ENCODE measurements at regions not wholly inside any gene's neighbourhood (a gene's known extent, or its start where the extent isn't known, plus 50 kb on each side); places are given as distances from the start of the nearest gene placed in this dataset.
"Not testable (repeated sequence)": the region's sequence is repeated elsewhere in the genome, so short reads cannot be mapped to it uniquely, and the experiment has no call there.

DNA sequence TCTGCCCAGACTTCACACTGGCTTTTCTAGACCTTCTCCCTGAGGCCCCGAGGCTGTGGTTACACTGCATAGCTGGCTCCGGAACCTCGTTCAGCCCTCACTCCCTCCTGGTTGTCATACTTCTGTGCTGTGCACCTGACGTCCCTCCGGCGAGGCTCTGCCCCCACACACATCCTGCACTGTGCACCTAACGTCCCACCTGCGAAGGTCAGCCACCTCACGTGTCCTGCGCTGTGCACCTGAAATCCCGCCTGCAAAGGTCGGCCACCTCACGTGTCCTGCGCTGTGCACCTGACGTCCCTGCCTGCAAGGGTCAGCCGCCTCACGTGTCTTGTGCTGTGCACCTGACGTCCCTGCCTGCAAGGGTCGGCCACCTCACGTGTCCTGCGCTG, 111.0 kb upstream of the FRMD1 start:
- Mint-ChIP-seq H3K4me1 (no peaks in the 10 kb centered on the region), H3K36me3 (no peaks in the 10 kb centered on the region), H3K9me3 (peaks cover 0 to 7% (median 3%) of the 10 kb centered on the region in 7 donors), H3K27me3 (peaks cover 0 to 12% (median 0%) of the 10 kb centered on the region in 3 donors), H3K27ac (no peak overlapping the region), H3K4me3 (no peak overlapping the region)
- no peak for DNase-seq
- ATAC-seq (ENCODE audit: low read depth in 2 of 2) = no peak

DNA sequence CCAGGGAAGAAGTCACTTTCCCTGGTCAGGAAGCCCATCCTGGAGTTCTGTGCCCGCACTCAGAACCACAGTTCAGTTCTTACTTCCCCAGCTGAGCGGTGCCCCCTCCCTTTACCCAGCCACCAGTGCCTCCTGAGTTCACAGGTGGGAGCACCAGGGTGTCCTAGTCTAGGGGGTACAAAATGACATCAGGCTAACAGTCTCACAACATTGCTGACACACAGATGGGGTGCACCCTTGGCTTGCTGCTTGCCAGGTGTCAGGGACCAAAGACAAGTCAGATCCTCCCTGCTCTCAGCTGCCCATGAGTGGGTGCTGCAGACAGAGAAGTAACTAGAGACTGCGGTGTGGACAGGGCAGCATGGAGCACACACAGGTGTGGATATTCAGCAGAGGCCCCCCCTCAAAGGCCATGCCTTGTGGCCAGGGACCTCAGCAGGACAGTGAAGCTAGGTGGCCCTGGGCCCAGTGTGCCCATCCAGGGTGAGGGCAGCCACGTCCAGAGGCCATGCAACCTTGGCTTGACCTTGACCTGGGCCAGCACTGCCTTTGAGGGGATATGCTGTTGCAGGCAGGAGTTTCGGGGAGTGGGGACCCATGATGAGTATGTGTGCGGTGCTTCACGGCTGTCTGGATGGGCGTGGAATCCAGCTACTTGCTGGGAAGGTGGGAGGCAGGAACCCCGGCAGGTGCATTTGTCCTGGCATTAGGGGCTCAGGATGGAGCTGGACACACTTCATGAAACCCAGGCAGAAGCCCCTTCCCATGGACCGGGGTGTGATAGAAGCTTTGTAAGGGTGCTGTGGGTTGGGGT, 110.4 kb upstream of the FRMD1 start:
- H3K9me3 Mint-ChIP-seq = peaks cover 0 to 7% (median 2%) of the 10 kb centered on the region in 7 donors
- H3K27me3 Mint-ChIP-seq = peaks cover 0 to 12% (median 0%) of the 10 kb centered on the region in 3 donors
- DNase-seq = no peak
- no peaks in the 10 kb centered on the region for H3K4me1 Mint-ChIP-seq
- H3K27ac Mint-ChIP-seq = no peak overlapping the region
- H3K4me3 Mint-ChIP-seq = no peak overlapping the region
- no peak for ATAC-seq (ENCODE audit: low read depth in 2 of 2)
- H3K36me3 Mint-ChIP-seq = no peaks in the 10 kb centered on the region

DNA sequence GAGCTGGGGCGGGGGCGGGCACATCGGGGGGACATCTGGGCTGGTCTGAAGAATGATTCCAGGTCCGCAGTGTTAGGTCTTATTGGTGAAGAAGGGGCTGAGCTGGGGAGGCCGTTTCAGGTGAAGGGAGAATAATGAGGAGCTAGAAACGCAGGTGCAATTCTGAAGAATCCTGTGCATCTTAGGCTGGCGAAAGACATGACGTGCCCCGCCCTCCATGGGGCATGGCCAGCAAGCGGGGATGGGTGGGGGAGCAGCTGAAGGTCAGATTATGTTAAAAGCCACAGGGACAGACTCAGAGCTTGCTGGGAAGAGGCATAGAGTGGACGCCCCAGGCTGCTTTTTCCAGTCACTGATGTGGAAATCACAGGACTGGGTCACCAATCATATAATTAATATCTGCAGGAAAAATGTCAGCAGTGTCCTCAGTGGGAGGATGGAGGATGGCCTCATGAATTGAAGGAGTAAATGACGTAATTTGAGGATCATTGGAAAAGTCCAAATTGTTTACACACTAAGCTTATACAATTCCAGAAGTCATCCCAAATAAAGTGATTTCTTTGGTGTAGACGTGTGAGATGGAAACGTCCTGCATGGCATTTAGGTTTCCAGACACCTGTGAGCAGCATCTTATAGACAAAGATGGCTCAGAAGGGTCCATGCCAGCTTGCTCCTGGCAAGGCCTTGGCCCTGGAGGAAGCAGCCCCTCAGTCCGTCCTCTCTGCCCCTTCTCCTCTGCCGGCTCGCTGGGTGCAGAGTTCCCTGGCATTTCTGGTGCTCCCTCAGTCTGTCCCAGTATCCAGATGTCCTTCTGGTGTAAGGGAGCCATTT, 109.6 kb upstream of the FRMD1 start:
- no peak overlapping the region for H3K27ac Mint-ChIP-seq
- no peaks in the 10 kb centered on the region for H3K36me3 Mint-ChIP-seq
- H3K4me3 Mint-ChIP-seq = peak overlapping the region in 1 of 8 donors; percentile 42
- peaks cover 0 to 11% (median 0%) of the 10 kb centered on the region in 3 donors for H3K27me3 Mint-ChIP-seq
- H3K4me1 Mint-ChIP-seq = no peaks in the 10 kb centered on the region
- ATAC-seq (ENCODE audit: low read depth in 2 of 2) (no peak), DNase-seq (no peak)
- peaks cover 0 to 7% (median 2%) of the 10 kb centered on the region in 7 donors for H3K9me3 Mint-ChIP-seq

DNA sequence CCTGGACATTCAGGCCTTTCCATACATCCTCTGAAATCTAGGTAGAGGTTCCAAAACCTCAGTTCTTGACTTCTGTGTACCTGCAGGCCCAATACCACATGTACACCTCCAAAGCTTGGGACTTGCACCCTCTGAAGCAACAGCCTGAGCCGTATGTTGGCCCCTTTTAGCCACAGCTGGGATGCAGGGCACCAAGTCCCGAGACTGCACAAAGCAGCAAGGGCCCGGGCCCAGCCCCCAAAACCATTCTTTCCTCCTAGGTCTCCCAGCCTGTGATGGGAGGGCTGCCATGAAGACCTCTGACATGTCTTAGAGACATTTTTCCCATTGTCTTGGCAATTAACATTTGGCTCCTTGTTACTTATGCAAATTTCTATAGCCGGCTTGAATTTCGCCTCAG, 107.4 kb upstream of the FRMD1 start:
- H3K36me3 Mint-ChIP-seq = no peaks in the 10 kb centered on the region
- peaks cover 0 to 5% (median 0%) of the 10 kb centered on the region in 3 donors for H3K27me3 Mint-ChIP-seq
- no peak for DNase-seq
- H3K4me3 Mint-ChIP-seq = no peak overlapping the region
- H3K4me1 Mint-ChIP-seq = no peaks in the 10 kb centered on the region
- H3K27ac Mint-ChIP-seq = no peak overlapping the region
- ATAC-seq (ENCODE audit: low read depth in 2 of 2) = no peak
- peaks cover 0 to 7% (median 0%) of the 10 kb centered on the region in 7 donors for H3K9me3 Mint-ChIP-seq

DNA sequence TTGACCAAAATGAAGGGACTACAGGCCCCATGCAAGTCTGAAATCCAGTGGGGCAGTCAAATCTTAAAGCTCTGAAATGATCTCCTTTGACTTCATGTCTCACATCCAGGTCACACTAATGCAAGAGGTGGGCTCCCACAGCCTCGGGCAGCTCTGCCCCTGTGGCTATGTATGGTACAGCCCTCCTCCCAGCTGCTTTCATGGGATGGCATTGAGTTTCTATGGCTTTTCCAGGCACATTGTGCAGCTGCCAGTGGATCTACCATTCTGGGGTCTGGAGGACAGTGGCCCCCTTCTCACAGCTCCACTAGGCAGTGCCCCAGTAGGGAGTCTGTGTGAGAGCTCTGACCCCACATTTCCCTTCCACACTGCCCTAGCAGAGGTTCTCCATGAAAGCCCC, 107.0 kb upstream of the FRMD1 start:
- not testable (repeated sequence) for ATAC-seq (ENCODE audit: low read depth in 2 of 2); H3K27ac Mint-ChIP-seq; DNase-seq; H3K36me3 Mint-ChIP-seq; H3K4me3 Mint-ChIP-seq; H3K4me1 Mint-ChIP-seq; H3K9me3 Mint-ChIP-seq; H3K27me3 Mint-ChIP-seq

DNA sequence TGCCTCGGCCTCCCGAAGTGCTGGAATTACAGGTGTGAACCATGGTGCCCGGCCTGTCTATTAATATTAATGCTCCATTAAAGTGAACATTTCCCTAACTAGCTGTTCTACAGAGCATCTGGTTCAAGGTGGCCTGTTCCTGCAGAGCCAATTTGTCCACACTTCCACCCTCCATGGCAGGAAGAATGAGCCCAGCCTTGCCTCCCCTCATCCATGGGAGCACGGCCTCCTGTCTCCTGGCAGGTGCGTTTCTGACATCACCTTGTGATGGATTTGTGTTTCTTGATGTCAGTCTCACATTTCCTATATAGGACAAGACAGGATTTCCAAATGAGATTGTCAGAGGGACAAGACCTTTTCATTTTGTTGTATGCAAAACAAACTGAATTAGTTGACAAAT, 105.7 kb upstream of the FRMD1 start:
- H3K9me3 Mint-ChIP-seq = peaks cover 0 to 7% (median 0%) of the 10 kb centered on the region in 7 donors
- H3K4me3 Mint-ChIP-seq = no peak overlapping the region
- no peaks in the 10 kb centered on the region for H3K4me1 Mint-ChIP-seq
- peaks cover 0 to 5% (median 0%) of the 10 kb centered on the region in 3 donors for H3K27me3 Mint-ChIP-seq
- no peaks in the 10 kb centered on the region for H3K36me3 Mint-ChIP-seq
- no peak for DNase-seq
- H3K27ac Mint-ChIP-seq = no peak overlapping the region
- ATAC-seq (ENCODE audit: low read depth in 2 of 2) = no peak

DNA sequence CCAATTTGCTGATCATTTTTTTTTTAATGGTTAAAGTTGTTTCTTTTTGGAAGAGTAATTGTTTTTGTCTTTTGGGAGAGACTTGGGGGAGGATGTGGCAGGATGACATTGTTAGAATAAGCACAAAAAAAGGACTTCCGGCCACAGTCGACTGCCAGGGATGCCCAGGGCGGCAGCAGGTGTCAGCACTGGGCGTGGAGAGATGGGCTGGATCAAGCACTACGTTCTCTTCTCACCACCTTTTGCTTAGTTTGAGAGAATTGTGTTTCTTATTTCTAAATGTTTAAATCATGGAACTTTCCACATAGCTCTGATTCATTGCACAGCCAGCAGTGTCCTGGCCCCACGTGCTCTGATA, 104.6 kb upstream of the FRMD1 start:
- H3K27ac Mint-ChIP-seq = no peak overlapping the region
- H3K4me1 Mint-ChIP-seq = no peaks in the 10 kb centered on the region

DNA sequence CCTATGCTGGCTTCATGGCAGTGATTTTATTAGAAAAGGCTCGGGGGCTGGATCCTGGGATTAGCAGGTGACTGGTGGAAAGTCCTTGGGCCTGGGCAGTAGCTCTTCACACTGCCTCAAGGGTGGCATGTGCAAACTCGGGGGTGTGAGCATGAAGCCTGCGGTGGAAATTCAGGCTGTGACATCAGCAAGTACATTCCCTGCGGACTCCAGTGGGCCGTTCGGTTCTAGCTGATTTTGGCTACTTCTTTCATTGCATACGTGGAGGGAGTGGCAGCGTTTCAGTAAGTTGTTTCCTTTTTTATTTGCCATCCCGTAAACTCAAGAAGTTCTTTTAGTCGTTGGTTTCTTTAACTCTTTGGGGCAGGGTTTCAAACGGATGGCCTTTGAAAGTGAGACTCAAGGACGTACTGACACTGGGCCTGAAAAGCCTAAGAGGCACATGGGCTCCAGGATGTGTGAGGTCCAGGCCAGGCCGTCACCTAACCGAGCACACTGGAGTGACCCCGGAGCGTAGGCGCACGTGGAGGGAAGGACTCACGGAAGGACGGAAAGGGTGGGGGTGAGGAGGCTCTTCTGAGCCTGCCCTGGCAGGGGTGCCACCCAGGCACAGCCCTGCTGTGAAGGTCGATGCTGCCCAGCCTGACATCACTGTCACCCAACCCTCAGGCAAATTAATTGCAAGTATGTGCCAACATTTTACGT, 104.0 kb upstream of the FRMD1 start:
- Mint-ChIP-seq H3K36me3 (no peaks in the 10 kb centered on the region), H3K9me3 (peaks cover 0 to 7% (median 0%) of the 10 kb centered on the region in 7 donors), H3K4me1 (no peaks in the 10 kb centered on the region), H3K27ac (peak overlapping the region in 1 of 6 donors; percentile 60), H3K4me3 (no peak overlapping the region), H3K27me3 (peaks cover 0 to 15% (median 6%) of the 10 kb centered on the region in 3 donors)
- no peak for DNase-seq
- no peak for ATAC-seq (ENCODE audit: low read depth in 2 of 2)

More for the DNA sequence above, 104.6 kb upstream of the FRMD1 start:
- Mint-ChIP-seq H3K9me3 (peaks cover 0 to 7% (median 0%) of the 10 kb centered on the region in 7 donors), H3K27me3 (peaks cover 0 to 13% (median 6%) of the 10 kb centered on the region in 3 donors), H3K36me3 (no peaks in the 10 kb centered on the region), H3K4me3 (no peak overlapping the region)
- ATAC-seq (ENCODE audit: low read depth in 2 of 2) = no peak
- DNase-seq = no peak

DNA sequence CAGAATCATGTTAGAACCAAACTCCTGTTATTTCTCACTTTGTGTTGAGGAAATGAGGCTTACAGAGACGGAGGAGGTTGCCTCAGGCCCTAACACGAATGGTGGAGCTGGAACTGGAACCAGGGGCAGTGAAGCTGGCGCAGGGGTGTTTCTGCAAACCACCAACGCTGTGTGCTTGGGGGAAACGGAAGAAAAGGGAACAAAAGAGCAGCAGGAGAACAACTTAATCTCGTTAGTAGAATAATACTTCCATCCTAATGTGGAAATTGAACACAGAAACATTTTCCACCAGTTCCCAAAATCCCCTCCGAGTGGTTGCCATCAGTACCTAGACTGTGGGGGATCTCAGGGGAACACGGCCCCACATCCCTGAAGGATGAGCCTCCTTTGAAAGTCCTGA, 103.4 kb upstream of the FRMD1 start:
- H3K4me3 Mint-ChIP-seq = no peak overlapping the region
- no peak overlapping the region for H3K27ac Mint-ChIP-seq
- peaks cover 0 to 15% (median 6%) of the 10 kb centered on the region in 3 donors for H3K27me3 Mint-ChIP-seq
- no peaks in the 10 kb centered on the region for H3K36me3 Mint-ChIP-seq
- H3K9me3 Mint-ChIP-seq = peaks cover 0 to 7% (median 0%) of the 10 kb centered on the region in 7 donors
- no peaks in the 10 kb centered on the region for H3K4me1 Mint-ChIP-seq
- DNase-seq (no peak), ATAC-seq (ENCODE audit: low read depth in 2 of 2) (no peak)

DNA sequence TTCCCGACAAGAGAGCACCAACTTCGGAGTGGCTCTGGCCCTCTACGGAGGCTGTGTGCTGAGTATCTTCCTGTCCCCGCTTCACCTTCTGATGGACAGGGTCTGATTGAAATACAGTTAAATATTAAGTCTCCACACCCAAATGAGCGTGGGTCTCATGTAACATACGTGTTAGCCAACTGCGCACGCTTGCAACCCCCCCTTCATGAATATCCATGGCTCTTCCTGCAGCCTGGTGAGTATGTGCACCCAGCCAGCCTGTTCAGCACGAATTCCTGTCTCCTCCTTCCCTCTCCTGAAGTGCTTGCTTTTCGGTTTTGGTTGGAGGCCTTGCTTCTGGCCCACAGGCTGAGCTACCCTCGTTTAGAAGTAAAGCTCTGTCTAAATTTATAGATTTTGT, 102.9 kb upstream of the FRMD1 start:
- Mint-ChIP-seq H3K9me3 (peaks cover 0 to 3% (median 0%) of the 10 kb centered on the region in 7 donors), H3K4me3 (no peak overlapping the region), H3K27ac (no peak overlapping the region), H3K27me3 (peaks cover 0 to 15% (median 6%) of the 10 kb centered on the region in 3 donors), H3K4me1 (no peaks in the 10 kb centered on the region), H3K36me3 (no peaks in the 10 kb centered on the region)
- ATAC-seq (ENCODE audit: low read depth in 2 of 2) = no peak
- no peak for DNase-seq

DNA sequence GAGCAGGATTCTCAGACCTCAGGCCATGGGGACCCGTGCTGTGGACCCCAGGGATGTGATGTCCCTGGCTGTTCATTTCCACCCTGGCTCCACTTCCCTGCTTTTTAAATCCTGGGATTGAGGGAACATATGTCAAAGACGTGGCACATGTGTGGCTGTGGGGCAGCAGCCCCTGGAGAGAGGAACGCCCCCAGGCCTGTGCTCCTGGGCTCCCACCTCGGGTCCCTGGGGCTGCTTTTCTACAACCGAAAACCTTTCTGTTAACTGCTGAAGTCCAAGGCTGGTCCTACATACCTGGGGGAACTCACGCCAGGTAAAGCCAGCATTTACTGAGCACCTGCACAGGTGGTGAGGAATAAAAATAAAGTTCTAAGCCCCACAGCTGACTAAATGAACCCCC, 102.3 kb upstream of the FRMD1 start:
- Mint-ChIP-seq H3K27me3 (peaks cover 0 to 15% (median 6%) of the 10 kb centered on the region in 3 donors), H3K36me3 (no peaks in the 10 kb centered on the region), H3K4me1 (no peaks in the 10 kb centered on the region), H3K27ac (no peak overlapping the region), H3K9me3 (no peaks in the 10 kb centered on the region), H3K4me3 (no peak overlapping the region)
- DNase-seq = no peak
- ATAC-seq (ENCODE audit: low read depth in 2 of 2) = no peak

DNA sequence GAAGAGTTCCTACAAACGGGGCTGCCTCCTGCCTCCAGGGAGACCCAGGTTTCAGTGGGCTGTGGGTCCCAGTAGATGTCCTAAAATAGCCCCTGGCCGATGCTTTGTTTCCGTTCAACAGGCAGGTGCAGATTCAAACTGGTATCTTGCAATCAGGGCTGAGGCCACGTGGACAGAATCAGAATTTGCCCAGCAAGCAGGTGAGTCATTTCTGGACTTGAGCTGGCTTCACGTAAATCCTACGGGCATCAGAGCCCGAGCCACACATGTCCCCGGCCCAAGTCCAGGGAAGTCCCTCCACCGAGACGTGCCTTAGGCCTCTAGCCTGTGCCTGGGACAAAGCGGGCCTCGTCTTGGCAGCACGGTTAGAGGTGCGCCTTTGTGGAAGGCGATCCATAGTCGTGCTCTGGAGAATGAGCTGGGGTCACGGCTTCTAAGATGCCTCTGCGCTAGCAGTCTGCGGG, 101.6 kb upstream of the FRMD1 start:
- Mint-ChIP-seq H3K27ac (no peak overlapping the region), H3K27me3 (peaks cover 0 to 15% (median 6%) of the 10 kb centered on the region in 3 donors), H3K9me3 (no peaks in the 10 kb centered on the region), H3K4me1 (no peaks in the 10 kb centered on the region), H3K4me3 (no peak overlapping the region), H3K36me3 (no peaks in the 10 kb centered on the region)
- DNase-seq = no peak
- no peak for ATAC-seq (ENCODE audit: low read depth in 2 of 2)

DNA sequence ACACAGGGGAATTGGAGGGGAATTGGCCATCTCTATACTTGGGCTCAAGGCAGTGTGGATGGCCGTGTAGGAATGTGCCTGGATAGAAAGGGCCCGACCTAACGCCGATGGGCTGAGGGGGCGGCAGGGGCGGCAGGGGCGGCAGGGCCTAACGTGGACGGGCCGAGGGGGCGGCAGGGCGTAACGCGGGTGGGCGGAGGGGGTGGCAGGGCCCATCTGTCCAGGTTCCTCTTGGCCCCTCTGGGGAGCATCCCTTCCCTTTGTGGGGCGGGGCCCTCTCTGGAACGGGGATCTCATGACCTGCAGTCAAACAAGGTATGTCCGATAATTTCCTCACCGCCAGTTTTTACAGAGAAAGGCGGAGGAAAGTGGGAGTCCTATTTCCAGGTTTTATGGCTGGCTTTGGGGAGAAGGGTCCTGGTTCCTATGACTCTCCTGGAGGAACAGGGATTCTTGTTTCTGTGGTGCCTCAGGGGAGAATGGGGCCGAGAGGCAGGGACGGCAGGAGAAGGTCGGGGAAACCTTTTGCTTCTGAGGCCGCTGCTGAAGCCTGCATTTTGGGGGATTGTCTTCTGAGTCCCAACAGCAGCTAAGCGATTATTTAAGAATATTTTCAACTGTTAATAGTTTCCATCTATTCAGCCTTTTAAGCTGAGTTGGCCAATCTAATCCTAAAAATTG, 100.8 kb upstream of the FRMD1 start:
- Mint-ChIP-seq H3K27ac (peak overlapping the region in 1 of 6 donors; percentile 59), H3K4me3 (no peak overlapping the region)

More for the DNA sequence above, 100.8 kb upstream of the FRMD1 start:
- peaks cover 0 to 15% (median 6%) of the 10 kb centered on the region in 3 donors for H3K27me3 Mint-ChIP-seq
- no peaks in the 10 kb centered on the region for H3K9me3 Mint-ChIP-seq
- DNase-seq = no peak
- no peaks in the 10 kb centered on the region for H3K4me1 Mint-ChIP-seq
- H3K36me3 Mint-ChIP-seq = no peaks in the 10 kb centered on the region
- ATAC-seq (ENCODE audit: low read depth in 2 of 2) = no peak
